ENCODE measurements at regions not wholly inside any gene's neighbourhood (a gene's known extent, or its start where the extent isn't known, plus 50 kb on each side); places are given as distances from the start of the nearest gene placed in this dataset.
A peak's percentile ranks its signal among the peaks of the same experiment; 100 is the strongest.

GRCh38 chr15:66942649-66943390, 122.6 kb upstream of the SMAD3 start:
- H3K9me3 ChIP-seq (ENCODE audit: low read length): 0 out of 2 replicates have a peak, but pooled peaks cover 9% of the 10 kb centered on the region
- no peaks in the 10 kb centered on the region for H3K79me2 ChIP-seq (ENCODE audit: insufficient read depth, low read depth, low read length)
- ChIA-PET CTCF (ENCODE audit: unreplicated experiment) (interaction anchor here (1.1 kb wide), 1 partner anchor 34 kb away, joined by 3 read pairs; no protein-coding TSS in a partner anchor), POLR2A (no interaction called here)
- intact Hi-C loops (cut with micrococcal nuclease; ENCODE audit: unreplicated experiment): loop anchor here (5.0 kb wide), 2 partner anchors 41 to 76 kb away; no protein-coding TSS in a partner anchor
- DNase-seq (ENCODE audit: low spot score): no peak
- no peak overlapping the region for H2AFZ ChIP-seq (ENCODE audit: low read length)
- TF ChIP-seq EZH2phosphoT487 (IDR thresholded peaks at IDR 0.05; ENCODE audit: borderline replicate concordance, low read depth, low read length) (no peak), CTCF (conservative IDR thresholded peaks at IDR 0.05; ENCODE audit: low read length) (no peak)
- H3K27ac ChIP-seq (ENCODE audit: low read depth, low read length, poor library complexity, severe bottlenecking): no peak overlapping the region
- H3K4me1 ChIP-seq (ENCODE audit: insufficient read depth, low read length, poor library complexity, severe bottlenecking): peaks cover 35% of the 10 kb centered on the region
- BruUV-seq (replicated peaks): no TSS peak
- H3K4me2 ChIP-seq (ENCODE audit: low read length): 0 out of 2 replicates have a peak overlapping the region, but pooled peaks have one; percentile 40
- no peak overlapping the region for H3K4me3 ChIP-seq (ENCODE audit: low read depth, low read length, poor library complexity, severe bottlenecking)
- no peaks in the 10 kb centered on the region for H4K20me1 ChIP-seq (ENCODE audit: insufficient read depth, low read length)
- H3K36me3 ChIP-seq (ENCODE audit: insufficient read depth, low read length): no peaks in the 10 kb centered on the region
- no peaks in the 10 kb centered on the region for H3K9me2 ChIP-seq (ENCODE audit: insufficient read depth, low read length)

- CTCF ChIA-PET (ENCODE audit: unreplicated experiment): interaction anchor here (1.1 kb wide), 1 partner anchor 35 kb away, joined by 3 read pairs; no protein-coding TSS in a partner anchor
- intact Hi-C loops (cut with micrococcal nuclease; ENCODE audit: unreplicated experiment): loop anchor here (5.0 kb wide), 2 partner anchors 41 to 76 kb away; no protein-coding TSS in a partner anchor
- Histone ChIP-seq H3K4me2 (ENCODE audit: low read length) (peak overlapping the region; percentile 40), H2AFZ (ENCODE audit: low read length) (no peak overlapping the region), H3K27ac (ENCODE audit: low read depth, low read length, poor library complexity, severe bottlenecking) (no peak overlapping the region), H3K4me3 (ENCODE audit: low read depth, low read length, poor library complexity, severe bottlenecking) (no peak overlapping the region), H3K9me3 (ENCODE audit: low read length) (0 out of 2 replicates have a peak, but pooled peaks cover 1% of the 10 kb centered on the region), H3K79me2 (ENCODE audit: insufficient read depth, low read depth, low read length) (no peaks in the 10 kb centered on the region), H3K9me2 (ENCODE audit: insufficient read depth, low read length) (no peaks in the 10 kb centered on the region), H4K20me1 (ENCODE audit: insufficient read depth, low read length) (no peaks in the 10 kb centered on the region), H3K4me1 (ENCODE audit: insufficient read depth, low read length, poor library complexity, severe bottlenecking) (peaks cover 35% of the 10 kb centered on the region), H3K36me3 (ENCODE audit: insufficient read depth, low read length) (no peaks in the 10 kb centered on the region)
- TF ChIP-seq EZH2phosphoT487 (IDR thresholded peaks at IDR 0.05; ENCODE audit: borderline replicate concordance, low read depth, low read length) (no peak), CTCF (conservative IDR thresholded peaks at IDR 0.05; ENCODE audit: low read length) (peak; percentile 72)
- DNase-seq (ENCODE audit: low spot score): peak; percentile 93
- BruUV-seq (replicated peaks): no TSS peak
- POLR2A ChIA-PET: no interaction called here
Observed at GRCh38 chr15:66943456-66944095, 121.8 kb upstream of the SMAD3 start.

Measured in OCI-LY7 (cell line).